ENCODE measurements at regions not wholly inside any gene's neighbourhood (a gene's known extent, or its start where the extent isn't known, plus 50 kb on each side); places are given as distances from the start of the nearest gene placed in this dataset.
A peak's percentile ranks its signal among the peaks of the same experiment; 100 is the strongest.

GRCh38 chr6:139695361-139695760 lies 320.9 kb upstream of the CITED2 start:
- Mint-ChIP-seq H3K9me3 (no peaks in the 10 kb centered on the region), H3K4me1 (peaks cover 2 to 5% of the 10 kb centered on the region in 2 donors), H3K27ac (no peak overlapping the region), H3K4me3 (no peak overlapping the region), H3K27me3 (peaks cover 0 to 5% of the 10 kb centered on the region in 2 donors), H3K36me3 (no peaks in the 10 kb centered on the region)
- DNase-seq, result no peak
- no peak for ATAC-seq (replicated peaks)

- Mint-ChIP-seq H3K9me3 (no peaks in the 10 kb centered on the region), H3K4me1 (peaks cover 2 to 5% of the 10 kb centered on the region in 2 donors), H3K4me3 (no peak overlapping the region), H3K27me3 (peaks cover 0 to 3% of the 10 kb centered on the region in 2 donors), H3K27ac (no peak overlapping the region), H3K36me3 (no peaks in the 10 kb centered on the region)
- no peak for DNase-seq
- no peak for ATAC-seq (replicated peaks)
Observed at GRCh38 chr6:139693735-139694134, 319.3 kb upstream of the CITED2 start.

GRCh38 chr6:139690007-139690406 lies 315.6 kb upstream of the CITED2 start:
- Mint-ChIP-seq H3K9me3 (no peaks in the 10 kb centered on the region), H3K27ac (peak overlapping the region; percentile 16)
- ATAC-seq (replicated peaks), result no peak

GRCh38 chr6:139687055-139687454 lies 312.6 kb upstream of the CITED2 start:
- Mint-ChIP-seq H3K4me3 (no peak overlapping the region), H3K27ac (peak overlapping the region; percentile 10), H3K27me3 (peaks cover 0 to 10% of the 10 kb centered on the region in 2 donors), H3K9me3 (no peaks in the 10 kb centered on the region), H3K36me3 (no peaks in the 10 kb centered on the region), H3K4me1 (no peaks in the 10 kb centered on the region)
- DNase-seq (no peak), ATAC-seq (replicated peaks) (no peak)

More at GRCh38 chr6:139690007-139690406, 315.6 kb upstream of the CITED2 start:
- H3K36me3 Mint-ChIP-seq, result no peaks in the 10 kb centered on the region
- H3K4me3 Mint-ChIP-seq, result no peak overlapping the region
- no peak for DNase-seq
- peaks cover 3 to 10% of the 10 kb centered on the region in 2 donors for H3K27me3 Mint-ChIP-seq
- no peaks in the 10 kb centered on the region for H3K4me1 Mint-ChIP-seq

GRCh38 chr6:139686308-139686707 lies 311.9 kb upstream of the CITED2 start:
- H3K36me3 Mint-ChIP-seq, result no peaks in the 10 kb centered on the region
- peaks cover 0 to 10% of the 10 kb centered on the region in 2 donors for H3K27me3 Mint-ChIP-seq
- DNase-seq, result no peak
- no peak overlapping the region for H3K27ac Mint-ChIP-seq
- H3K4me1 Mint-ChIP-seq, result no peaks in the 10 kb centered on the region
- no peak for ATAC-seq (replicated peaks)
- H3K9me3 Mint-ChIP-seq, result no peaks in the 10 kb centered on the region
- no peak overlapping the region for H3K4me3 Mint-ChIP-seq

GRCh38 chr6:139685009-139685408 lies 310.6 kb upstream of the CITED2 start:
- no peaks in the 10 kb centered on the region for H3K9me3 Mint-ChIP-seq
- no peak overlapping the region for H3K27ac Mint-ChIP-seq
- H3K36me3 Mint-ChIP-seq, result no peaks in the 10 kb centered on the region
- H3K4me3 Mint-ChIP-seq, result no peak overlapping the region
- ATAC-seq (replicated peaks) (no peak), DNase-seq (no peak)
- peaks cover 0 to 10% of the 10 kb centered on the region in 2 donors for H3K27me3 Mint-ChIP-seq
- H3K4me1 Mint-ChIP-seq, result no peaks in the 10 kb centered on the region

- Mint-ChIP-seq H3K27ac (no peak overlapping the region), H3K27me3 (no peaks in the 10 kb centered on the region)
Observed at GRCh38 chr6:139680819-139681218, 306.4 kb upstream of the CITED2 start.

GRCh38 chr6:139679516-139680179 lies 305.2 kb upstream of the CITED2 start:
- no peaks in the 10 kb centered on the region for H3K4me1 Mint-ChIP-seq
- no peak overlapping the region for H3K4me3 Mint-ChIP-seq
- H3K36me3 Mint-ChIP-seq, result no peaks in the 10 kb centered on the region
- H3K9me3 Mint-ChIP-seq, result no peaks in the 10 kb centered on the region
- ATAC-seq (replicated peaks) (no peak), DNase-seq (no peak)
- no peak overlapping the region for H3K27ac Mint-ChIP-seq
- H3K27me3 Mint-ChIP-seq, result no peaks in the 10 kb centered on the region

More at GRCh38 chr6:139680819-139681218, 306.4 kb upstream of the CITED2 start:
- Mint-ChIP-seq H3K4me1 (no peaks in the 10 kb centered on the region), H3K36me3 (no peaks in the 10 kb centered on the region), H3K4me3 (no peak overlapping the region), H3K9me3 (no peaks in the 10 kb centered on the region)
- DNase-seq (no peak), ATAC-seq (replicated peaks) (no peak)

GRCh38 chr6:139676718-139677117 lies 302.3 kb upstream of the CITED2 start:
- ATAC-seq (replicated peaks) (no peak), DNase-seq (no peak)
- H3K27me3 Mint-ChIP-seq, result no peaks in the 10 kb centered on the region
- no peaks in the 10 kb centered on the region for H3K36me3 Mint-ChIP-seq
- H3K4me1 Mint-ChIP-seq, result no peaks in the 10 kb centered on the region
- H3K4me3 Mint-ChIP-seq, result no peak overlapping the region
- H3K9me3 Mint-ChIP-seq, result peaks cover 0 to 1% of the 10 kb centered on the region in 2 donors
- no peak overlapping the region for H3K27ac Mint-ChIP-seq

- Mint-ChIP-seq H3K4me1 (no peaks in the 10 kb centered on the region), H3K4me3 (no peak overlapping the region), H3K36me3 (peaks cover 0 to 4% of the 10 kb centered on the region in 2 donors), H3K27ac (no peak overlapping the region), H3K27me3 (no peaks in the 10 kb centered on the region), H3K9me3 (peaks cover 6% of the 10 kb centered on the region in 2 donors)
- DNase-seq (no peak), ATAC-seq (replicated peaks) (no peak)
Observed at GRCh38 chr6:139666284-139666683, 291.8 kb upstream of the CITED2 start.

- Mint-ChIP-seq H3K27me3 (no peaks in the 10 kb centered on the region), H3K36me3 (peaks cover 0 to 4% of the 10 kb centered on the region in 2 donors), H3K9me3 (peaks cover 6% of the 10 kb centered on the region in 2 donors), H3K4me1 (peaks cover 0 to 1% of the 10 kb centered on the region in 2 donors), H3K27ac (no peak overlapping the region), H3K4me3 (no peak overlapping the region)
- ATAC-seq (replicated peaks), result no peak
- no peak for DNase-seq
Observed at GRCh38 chr6:139663996-139664395, 289.5 kb upstream of the CITED2 start.

- Mint-ChIP-seq H3K27ac (no peak overlapping the region), H3K27me3 (peaks cover 4 to 10% of the 10 kb centered on the region in 2 donors), H3K4me1 (peaks cover 4 to 5% of the 10 kb centered on the region in 2 donors), H3K9me3 (peaks cover 3% of the 10 kb centered on the region in 2 donors), H3K4me3 (no peak overlapping the region), H3K36me3 (peaks cover 0 to under 1% of the 10 kb centered on the region in 2 donors)
- no peak for DNase-seq
- no peak for ATAC-seq (replicated peaks)
Observed at GRCh38 chr6:139659711-139660110, 285.3 kb upstream of the CITED2 start.

- peaks cover 1% of the 10 kb centered on the region in 2 donors for H3K9me3 Mint-ChIP-seq
- DNase-seq (no peak), ATAC-seq (replicated peaks) (no peak)
- H3K4me1 Mint-ChIP-seq, result peaks cover 4 to 5% of the 10 kb centered on the region in 2 donors
- no peak overlapping the region for H3K27ac Mint-ChIP-seq
- no peaks in the 10 kb centered on the region for H3K36me3 Mint-ChIP-seq
- no peak overlapping the region for H3K4me3 Mint-ChIP-seq
- peaks cover 4 to 10% of the 10 kb centered on the region in 2 donors for H3K27me3 Mint-ChIP-seq
Observed at GRCh38 chr6:139659196-139659595, 284.7 kb upstream of the CITED2 start.

- no peak overlapping the region for H3K27ac Mint-ChIP-seq
- no peak for DNase-seq
- H3K4me3 Mint-ChIP-seq, result no peak overlapping the region
- H3K27me3 Mint-ChIP-seq, result peaks cover 4 to 10% of the 10 kb centered on the region in 2 donors
- no peaks in the 10 kb centered on the region for H3K9me3 Mint-ChIP-seq
- no peaks in the 10 kb centered on the region for H3K36me3 Mint-ChIP-seq
- no peak for ATAC-seq (replicated peaks)
- peaks cover 4 to 5% of the 10 kb centered on the region in 2 donors for H3K4me1 Mint-ChIP-seq
Observed at GRCh38 chr6:139657119-139657518, 282.7 kb upstream of the CITED2 start.

Measured in stimulated activated naive B cell treated with anti-CD40 and anti-IgM and Interleukin-4, amounts not matched to agents 10 μg/mL and 1 μg/mL and 100 μg/mL, for 72 hours (primary cell).